Caco-2 (cell line): ENCODE measurements at regions not wholly inside any gene's neighbourhood (a gene's known extent, or its start where the extent isn't known, plus 50 kb on each side); places are given as distances from the start of the nearest gene placed in this dataset.

Experiments used
- BruUV-seq: library from RNA; stranded (reverse); fragments of 400-500 nt; replicated peaks from 2 replicates; lab custom pipeline; 2021; lab: Mats Ljungman, UMichigan
- CTCF ChIA-PET: fragments of 300-600 bp; sonication (Branson Sonifier 250); formaldehyde crosslinking; loops from one replicate; lab custom pipeline; 2022; ENCODE audit warnings: antibody characterized with exemption; lab: Charles Lee
- POLR2A ChIA-PET: fragments of 300-600 bp; sonication (Branson Sonifier 250); formaldehyde crosslinking; loops from one replicate; lab custom pipeline; 2022; ENCODE audit warnings: antibody characterized with exemption; lab: Charles Lee
- DNase-seq, 2 experiments: peaks; one replicate each; pipeline versions ENCODE4 v3.0.0 to v3.0.0-alpha.2; 2020 to 2022
- H3K27me3 ChIP-seq: replicated peaks from 2 replicates; pipeline ENCODE4 v1.6.0; 2011; ENCODE audit warnings: low read length; ENCODE audit not compliant: control insufficient read depth, insufficient read depth
- H3K36me3 ChIP-seq: 2 replicates; pipeline ENCODE4 v1.5.1; 2011; ENCODE audit warnings: low read length; ENCODE audit not compliant: control insufficient read depth, insufficient read depth
- H3K4me1 ChIP-seq: fragments of 250-450 bp; sonication (Bioruptor Pico); 2 replicates; pipeline ENCODE4 v1.5.1; 2020; ENCODE audit warnings: mild to moderate bottlenecking
- H3K4me3 ChIP-seq: 2 replicates; pipeline ENCODE4 v1.5.1; 2011; ENCODE audit warnings: low read depth, mild to moderate bottlenecking, control low read depth, low read length
- H3K9me3 ChIP-seq: fragments of 250-450 bp; sonication (Bioruptor Pico); 2 replicates; pipeline ENCODE4 v1.5.1; 2020; ENCODE audit warnings: mild to moderate bottlenecking, moderate library complexity
- H3K27ac Mint-ChIP-seq: one replicate; pipeline ENCODE4 v1.8.0; 2022; ENCODE audit warnings: mixed read lengths; ENCODE audit not compliant: unreplicated experiment
- H3K27me3 Mint-ChIP-seq: one replicate; pipeline ENCODE4 v1.8.0; 2022; ENCODE audit warnings: mixed read lengths; ENCODE audit not compliant: insufficient read depth, unreplicated experiment
- H3K36me3 Mint-ChIP-seq: one replicate; pipeline ENCODE4 v1.8.0; 2022; ENCODE audit warnings: mild to moderate bottlenecking, mixed read lengths; ENCODE audit not compliant: insufficient read depth, unreplicated experiment
- H3K4me1 Mint-ChIP-seq: one replicate; pipeline ENCODE4 v1.8.0; 2022; ENCODE audit warnings: low read depth, mixed read lengths; ENCODE audit not compliant: unreplicated experiment
- H3K4me3 Mint-ChIP-seq: one replicate; pipeline ENCODE4 v1.8.0; 2022; ENCODE audit warnings: mild to moderate bottlenecking, moderate library complexity, mixed read lengths; ENCODE audit not compliant: unreplicated experiment
- H3K9me3 Mint-ChIP-seq: one replicate; pipeline ENCODE4 v1.8.0; 2022; ENCODE audit warnings: mixed read lengths; ENCODE audit not compliant: unreplicated experiment
- intact Hi-C: fragments of 100-400 bp; cut with micrococcal nuclease; formaldehyde crosslinking; loops from one replicate; pipeline ENCODE4 v1.10.0; 2022; ENCODE audit not compliant: unreplicated experiment
- TF ChIP-seq, protein P1 (sequence below), 2 experiments: fragments of 200-600 bp in 1 of 2; IDR thresholded peaks; 1 replicate in 1 of 2; 2 replicates in 1 of 2; pipeline versions ENCODE4 v1.5.1 to v1.8.0; 2011 to 2022; ENCODE audit warnings: antibody characterized with exemption in 1 of 2, control low read depth in 1 of 2, inconsistent platforms in 1 of 2, low read depth in 1 of 2, low read length in 1 of 2, mild to moderate bottlenecking in 1 of 2, moderate library complexity in 1 of 2; ENCODE audit not compliant: insufficient read depth in 1 of 2, severe bottlenecking in 1 of 2, unreplicated experiment in 1 of 2

- Histone ChIP-seq H3K4me1 (no peaks in the 10 kb centered on the region), H3K9me3 (no peaks in the 10 kb centered on the region), H3K4me3 (no peak overlapping the region), H3K27me3 (no peaks in the 10 kb centered on the region), H3K36me3 (no peaks in the 10 kb centered on the region)
- intact Hi-C loops = no loop called here
- Mint-ChIP-seq H3K4me3 (no peak overlapping the region), H3K9me3 (no peaks in the 10 kb centered on the region), H3K4me1 (no peaks in the 10 kb centered on the region), H3K27me3 (no peaks in the 10 kb centered on the region), H3K27ac (no peak overlapping the region), H3K36me3 (no peaks in the 10 kb centered on the region)
- DNase-seq = no peak
- CTCF ChIA-PET = no interaction called here
- POLR2A ChIA-PET = no interaction called here
- TF ChIP-seq, protein P1, sequence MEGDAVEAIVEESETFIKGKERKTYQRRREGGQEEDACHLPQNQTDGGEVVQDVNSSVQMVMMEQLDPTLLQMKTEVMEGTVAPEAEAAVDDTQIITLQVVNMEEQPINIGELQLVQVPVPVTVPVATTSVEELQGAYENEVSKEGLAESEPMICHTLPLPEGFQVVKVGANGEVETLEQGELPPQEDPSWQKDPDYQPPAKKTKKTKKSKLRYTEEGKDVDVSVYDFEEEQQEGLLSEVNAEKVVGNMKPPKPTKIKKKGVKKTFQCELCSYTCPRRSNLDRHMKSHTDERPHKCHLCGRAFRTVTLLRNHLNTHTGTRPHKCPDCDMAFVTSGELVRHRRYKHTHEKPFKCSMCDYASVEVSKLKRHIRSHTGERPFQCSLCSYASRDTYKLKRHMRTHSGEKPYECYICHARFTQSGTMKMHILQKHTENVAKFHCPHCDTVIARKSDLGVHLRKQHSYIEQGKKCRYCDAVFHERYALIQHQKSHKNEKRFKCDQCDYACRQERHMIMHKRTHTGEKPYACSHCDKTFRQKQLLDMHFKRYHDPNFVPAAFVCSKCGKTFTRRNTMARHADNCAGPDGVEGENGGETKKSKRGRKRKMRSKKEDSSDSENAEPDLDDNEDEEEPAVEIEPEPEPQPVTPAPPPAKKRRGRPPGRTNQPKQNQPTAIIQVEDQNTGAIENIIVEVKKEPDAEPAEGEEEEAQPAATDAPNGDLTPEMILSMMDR (IDR thresholded peaks at IDR 0.05; ENCODE audit: insufficient read depth in 1 of 2, low read depth in 1 of 2, low read length in 1 of 2, severe bottlenecking in 1 of 2, unreplicated experiment in 1 of 2) = no peak
- BruUV-seq = no TSS peak
These were observed 132.3 kb upstream of the CDH11 start for GRCh38 chr16:65254144-65254543.

GRCh38 chr16:65249768-65250167 lies 127.9 kb upstream of the CDH11 start:
- peaks cover 5% of the 10 kb centered on the region for H3K36me3 Mint-ChIP-seq
- Histone ChIP-seq H3K36me3 (no peaks in the 10 kb centered on the region), H3K9me3 (no peaks in the 10 kb centered on the region), H3K4me1 (no peaks in the 10 kb centered on the region), H3K27me3 (no peaks in the 10 kb centered on the region), H3K4me3 (no peak overlapping the region)
- no peak overlapping the region for H3K4me3 Mint-ChIP-seq
- no peak overlapping the region for H3K27ac Mint-ChIP-seq
- no peak for DNase-seq
- POLR2A ChIA-PET = no interaction called here
- H3K4me1 Mint-ChIP-seq = no peaks in the 10 kb centered on the region
- BruUV-seq = no TSS peak
- no peaks in the 10 kb centered on the region for H3K27me3 Mint-ChIP-seq
- no peaks in the 10 kb centered on the region for H3K9me3 Mint-ChIP-seq
- intact Hi-C loops = no loop called here
- CTCF ChIA-PET = no interaction called here
- TF ChIP-seq, protein P1 (IDR thresholded peaks at IDR 0.05; ENCODE audit: insufficient read depth in 1 of 2, low read depth in 1 of 2, low read length in 1 of 2, severe bottlenecking in 1 of 2, unreplicated experiment in 1 of 2) = no peak

GRCh38 chr16:65244787-65245186 lies 122.9 kb upstream of the CDH11 start:
- Histone ChIP-seq H3K27me3 (no peaks in the 10 kb centered on the region), H3K9me3 (no peaks in the 10 kb centered on the region), H3K36me3 (no peaks in the 10 kb centered on the region), H3K4me1 (no peaks in the 10 kb centered on the region), H3K4me3 (no peak overlapping the region)
- intact Hi-C loops = no loop called here
- DNase-seq = no peak
- no TSS peak for BruUV-seq
- Mint-ChIP-seq H3K4me1 (no peaks in the 10 kb centered on the region), H3K36me3 (peaks cover 5% of the 10 kb centered on the region), H3K27ac (no peak overlapping the region), H3K27me3 (no peaks in the 10 kb centered on the region), H3K9me3 (no peaks in the 10 kb centered on the region), H3K4me3 (no peak overlapping the region)
- TF ChIP-seq, protein P1 (IDR thresholded peaks at IDR 0.05; ENCODE audit: insufficient read depth in 1 of 2, low read depth in 1 of 2, low read length in 1 of 2, severe bottlenecking in 1 of 2, unreplicated experiment in 1 of 2) = no peak
- ChIA-PET POLR2A (no interaction called here), CTCF (no interaction called here)
